GM23338 (cell line): ENCODE measurements at regions not wholly inside any gene's neighbourhood (a gene's known extent, or its start where the extent isn't known, plus 50 kb on each side); places are given as distances from the start of the nearest gene placed in this dataset.

Source experiments
- ATAC-seq: fragments of 200-7000 bp; cut with Tn5 transposase; 3 replicates; pipeline ENCODE4 v1.9.1; 2020
- DNase-seq: peaks from one replicate; pipeline ENCODE4 v3.0.0-alpha.2; 2015; ENCODE audit warnings: low spot score
- H2AFZ ChIP-seq: fragments of 200-600 bp; sonication (generic); 2 replicates; pipeline ENCODE4 v1.8.0; 2016; ENCODE audit warnings: antibody characterized with exemption, mild to moderate bottlenecking, moderate library complexity
- H3F3A ChIP-seq: fragments of 200-600 bp; sonication (generic); replicated peaks from 2 replicates; pipeline ENCODE4 v1.8.0; 2017; ENCODE audit warnings: antibody characterized with exemption, mixed run types, low read depth
- H3K27ac ChIP-seq: fragments of 200-600 bp; sonication (generic); 2 replicates; pipeline ENCODE4 v1.6.1; 2016; ENCODE audit warnings: low read depth
- H3K27me3 ChIP-seq: fragments of 200-600 bp; sonication (generic); 2 replicates; pipeline ENCODE4 v1.8.0; 2016; ENCODE audit warnings: mild to moderate bottlenecking, mixed run types, moderate library complexity; ENCODE audit not compliant: insufficient read depth
- H3K36me3 ChIP-seq: fragments of 200-600 bp; sonication (generic); 2 replicates; pipeline ENCODE4 v1.8.0; 2016; ENCODE audit warnings: mild to moderate bottlenecking; ENCODE audit not compliant: insufficient read depth
- H3K4me1 ChIP-seq: fragments of 200-600 bp; sonication (generic); 2 replicates; pipeline ENCODE4 v1.8.0; 2016; ENCODE audit warnings: mild to moderate bottlenecking, moderate library complexity; ENCODE audit not compliant: insufficient read depth
- H3K4me2 ChIP-seq: fragments of 200-600 bp; sonication (generic); 2 replicates; pipeline ENCODE4 v1.7.1; 2017; ENCODE audit warnings: mixed run types
- H3K4me3 ChIP-seq: fragments of 200-600 bp; sonication (generic); 2 replicates; pipeline ENCODE4 v1.6.1; 2016; ENCODE audit warnings: mixed run types
- H3K79me2 ChIP-seq: fragments of 200-600 bp; sonication (generic); replicated peaks from 2 replicates; pipeline ENCODE4 v1.8.0; 2017; ENCODE audit warnings: mild to moderate bottlenecking; ENCODE audit not compliant: insufficient read depth
- H3K9me2 ChIP-seq: fragments of 200-600 bp; sonication (generic); 2 replicates; pipeline ENCODE4 v1.8.0; 2017; ENCODE audit not compliant: insufficient read depth
- H4K20me1 ChIP-seq: fragments of 200-600 bp; sonication (generic); replicated peaks from 2 replicates; pipeline ENCODE4 v1.8.0; 2017; ENCODE audit warnings: mild to moderate bottlenecking; ENCODE audit not compliant: insufficient read depth
- H3K27ac Mint-ChIP-seq: 2 replicates; pipeline ENCODE4 v1.8.0; 2020; ENCODE audit warnings: inconsistent platforms, mild to moderate bottlenecking, moderate library complexity, mixed read lengths
- H3K27me3 Mint-ChIP-seq: 3 replicates; pipeline ENCODE4 v1.8.0; 2022; ENCODE audit warnings: low read depth, mild to moderate bottlenecking, moderate library complexity, mixed read lengths, inconsistent platforms; ENCODE audit not compliant: insufficient read depth, poor library complexity
- H3K36me3 Mint-ChIP-seq: 3 replicates; pipeline ENCODE4 v1.8.0; 2021; ENCODE audit warnings: low read depth, mild to moderate bottlenecking, inconsistent platforms, moderate library complexity, mixed read lengths
- H3K4me1 Mint-ChIP-seq: 3 replicates; pipeline ENCODE4 v1.8.0; 2020; ENCODE audit warnings: mild to moderate bottlenecking, inconsistent platforms, mixed read lengths
- H3K4me3 Mint-ChIP-seq: 3 replicates; pipeline ENCODE4 v1.8.0; 2021; ENCODE audit warnings: moderate library complexity, mild to moderate bottlenecking, inconsistent platforms, mixed read lengths
- H3K9me3 Mint-ChIP-seq: 3 replicates; pipeline ENCODE4 v1.8.0; 2020; ENCODE audit warnings: moderate library complexity, mild to moderate bottlenecking, inconsistent platforms, mixed read lengths
- CREB1 ChIP-seq: fragments of 250-450 bp; sonication (Bioruptor Pico); IDR thresholded peaks from 2 replicates; pipeline ENCODE4 v1.5.0; 2020; ENCODE audit warnings: low read depth, mild to moderate bottlenecking, moderate library complexity
- EZH2 ChIP-seq: fragments of 200-600 bp; sonication (generic); IDR thresholded peaks from one replicate; pipeline ENCODE4 v1.8.0; 2017; ENCODE audit warnings: antibody characterized with exemption, mild to moderate bottlenecking, low read depth; ENCODE audit not compliant: unreplicated experiment
- JUNB ChIP-seq: IDR thresholded peaks from one replicate; pipeline ENCODE4 v1.6.1; 2016; ENCODE audit warnings: antibody characterized with exemption; ENCODE audit not compliant: unreplicated experiment
- NANOG ChIP-seq: IDR thresholded peaks from 2 replicates; pipeline ENCODE4 v1.6.1; 2016; ENCODE audit warnings: antibody characterized with exemption, borderline replicate concordance
- POLR2AphosphoS5 ChIP-seq: IDR thresholded peaks from 2 replicates; pipeline ENCODE4 v1.6.1; 2016; ENCODE audit warnings: antibody characterized with exemption, low read depth
- STAT1 ChIP-seq: IDR thresholded peaks from one replicate; pipeline ENCODE4 v1.6.1; 2016; ENCODE audit warnings: antibody characterized with exemption; ENCODE audit not compliant: unreplicated experiment
- ZNF114 ChIP-seq: fragments of 250-450 bp; sonication (Bioruptor Pico); IDR thresholded peaks from 2 replicates; pipeline ENCODE4 v1.5.0; 2020; ENCODE audit warnings: mild to moderate bottlenecking, moderate library complexity
- ZNF331 ChIP-seq: fragments of 250-450 bp; sonication (Bioruptor Pico); IDR thresholded peaks from 2 replicates; pipeline ENCODE4 v1.5.0; 2020; ENCODE audit warnings: low read depth, mild to moderate bottlenecking, moderate library complexity
- TF ChIP-seq, protein P1 (sequence below): fragments of 250-450 bp; sonication (Bioruptor Pico); IDR thresholded peaks from 2 replicates; pipeline ENCODE4 v1.5.0; 2020; ENCODE audit warnings: mild to moderate bottlenecking, moderate library complexity
- TF ChIP-seq, protein P2 (sequence below): IDR thresholded peaks from one replicate; pipeline ENCODE4 v1.6.1; 2018; ENCODE audit warnings: antibody characterized with exemption; ENCODE audit not compliant: unreplicated experiment
- TF ChIP-seq, protein P3 (sequence below), 2 experiments: fragments of 200-600 bp in 1 of 2; sonication (generic) in 1 of 2; conservative IDR thresholded peaks; 2 replicates each; pipeline versions ENCODE4 v1.5.1 to v1.6.1; 2016 to 2017; ENCODE audit warnings: antibody characterized with exemption in 2 of 2, low read depth in 2 of 2, mild to moderate bottlenecking in 2 of 2, moderate library complexity in 1 of 2

DNA sequence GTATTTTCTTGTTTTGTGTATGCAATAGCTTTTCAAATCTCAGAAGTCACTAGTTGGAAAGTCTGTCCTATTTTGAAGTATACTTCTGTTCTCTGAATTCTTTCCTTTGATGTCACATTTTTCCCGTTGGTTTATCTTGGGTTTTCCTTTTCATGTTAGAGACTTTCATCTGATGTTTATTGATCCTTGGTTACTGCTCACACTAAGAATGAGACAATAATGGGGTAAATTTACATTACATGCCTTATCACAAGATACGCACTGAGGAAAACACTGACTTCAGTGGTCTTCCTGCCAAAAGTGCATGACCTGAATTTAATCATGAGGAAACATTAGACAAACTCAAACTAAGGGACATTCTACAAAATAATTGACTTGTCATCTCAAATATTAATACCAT is 63.5 kb upstream of the C1GALT1 start (continued):
- TF ChIP-seq, protein P1, sequence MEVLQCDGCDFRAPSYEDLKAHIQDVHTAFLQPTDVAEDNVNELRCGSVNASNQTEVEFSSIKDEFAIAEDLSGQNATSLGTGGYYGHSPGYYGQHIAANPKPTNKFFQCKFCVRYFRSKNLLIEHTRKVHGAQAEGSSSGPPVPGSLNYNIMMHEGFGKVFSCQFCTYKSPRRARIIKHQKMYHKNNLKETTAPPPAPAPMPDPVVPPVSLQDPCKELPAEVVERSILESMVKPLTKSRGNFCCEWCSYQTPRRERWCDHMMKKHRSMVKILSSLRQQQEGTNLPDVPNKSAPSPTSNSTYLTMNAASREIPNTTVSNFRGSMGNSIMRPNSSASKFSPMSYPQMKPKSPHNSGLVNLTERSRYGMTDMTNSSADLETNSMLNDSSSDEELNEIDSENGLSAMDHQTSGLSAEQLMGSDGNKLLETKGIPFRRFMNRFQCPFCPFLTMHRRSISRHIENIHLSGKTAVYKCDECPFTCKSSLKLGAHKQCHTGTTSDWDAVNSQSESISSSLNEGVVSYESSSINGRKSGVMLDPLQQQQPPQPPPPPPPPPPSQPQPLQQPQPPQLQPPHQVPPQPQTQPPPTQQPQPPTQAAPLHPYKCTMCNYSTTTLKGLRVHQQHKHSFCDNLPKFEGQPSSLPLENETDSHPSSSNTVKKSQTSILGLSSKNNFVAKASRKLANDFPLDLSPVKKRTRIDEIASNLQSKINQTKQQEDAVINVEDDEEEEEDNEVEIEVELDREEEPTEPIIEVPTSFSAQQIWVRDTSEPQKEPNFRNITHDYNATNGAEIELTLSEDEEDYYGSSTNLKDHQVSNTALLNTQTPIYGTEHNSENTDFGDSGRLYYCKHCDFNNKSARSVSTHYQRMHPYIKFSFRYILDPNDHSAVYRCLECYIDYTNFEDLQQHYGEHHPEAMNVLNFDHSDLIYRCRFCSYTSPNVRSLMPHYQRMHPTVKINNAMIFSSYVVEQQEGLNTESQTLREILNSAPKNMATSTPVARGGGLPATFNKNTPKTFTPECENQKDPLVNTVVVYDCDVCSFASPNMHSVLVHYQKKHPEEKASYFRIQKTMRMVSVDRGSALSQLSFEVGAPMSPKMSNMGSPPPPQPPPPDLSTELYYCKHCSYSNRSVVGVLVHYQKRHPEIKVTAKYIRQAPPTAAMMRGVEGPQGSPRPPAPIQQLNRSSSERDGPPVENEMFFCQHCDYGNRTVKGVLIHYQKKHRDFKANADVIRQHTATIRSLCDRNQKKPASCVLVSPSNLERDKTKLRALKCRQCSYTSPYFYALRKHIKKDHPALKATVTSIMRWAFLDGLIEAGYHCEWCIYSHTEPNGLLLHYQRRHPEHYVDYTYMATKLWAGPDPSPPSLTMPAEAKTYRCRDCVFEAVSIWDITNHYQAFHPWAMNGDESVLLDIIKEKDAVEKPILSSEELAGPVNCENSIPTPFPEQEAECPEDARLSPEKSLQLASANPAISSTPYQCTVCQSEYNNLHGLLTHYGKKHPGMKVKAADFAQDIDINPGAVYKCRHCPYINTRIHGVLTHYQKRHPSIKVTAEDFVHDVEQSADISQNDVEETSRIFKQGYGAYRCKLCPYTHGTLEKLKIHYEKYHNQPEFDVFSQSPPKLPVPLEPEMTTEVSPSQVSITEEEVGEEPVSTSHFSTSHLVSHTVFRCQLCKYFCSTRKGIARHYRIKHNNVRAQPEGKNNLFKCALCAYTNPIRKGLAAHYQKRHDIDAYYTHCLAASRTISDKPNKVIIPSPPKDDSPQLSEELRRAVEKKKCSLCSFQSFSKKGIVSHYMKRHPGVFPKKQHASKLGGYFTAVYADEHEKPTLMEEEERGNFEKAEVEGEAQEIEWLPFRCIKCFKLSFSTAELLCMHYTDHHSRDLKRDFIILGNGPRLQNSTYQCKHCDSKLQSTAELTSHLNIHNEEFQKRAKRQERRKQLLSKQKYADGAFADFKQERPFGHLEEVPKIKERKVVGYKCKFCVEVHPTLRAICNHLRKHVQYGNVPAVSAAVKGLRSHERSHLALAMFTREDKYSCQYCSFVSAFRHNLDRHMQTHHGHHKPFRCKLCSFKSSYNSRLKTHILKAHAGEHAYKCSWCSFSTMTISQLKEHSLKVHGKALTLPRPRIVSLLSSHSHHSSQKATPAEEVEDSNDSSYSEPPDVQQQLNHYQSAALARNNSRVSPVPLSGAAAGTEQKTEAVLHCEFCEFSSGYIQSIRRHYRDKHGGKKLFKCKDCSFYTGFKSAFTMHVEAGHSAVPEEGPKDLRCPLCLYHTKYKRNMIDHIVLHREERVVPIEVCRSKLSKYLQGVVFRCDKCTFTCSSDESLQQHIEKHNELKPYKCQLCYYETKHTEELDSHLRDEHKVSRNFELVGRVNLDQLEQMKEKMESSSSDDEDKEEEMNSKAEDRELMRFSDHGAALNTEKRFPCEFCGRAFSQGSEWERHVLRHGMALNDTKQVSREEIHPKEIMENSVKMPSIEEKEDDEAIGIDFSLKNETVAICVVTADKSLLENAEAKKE (CRISPR knock-in tag) = no peak
- TF ChIP-seq JUNB (no peak), ZNF331 (CRISPR knock-in tag) (no peak), STAT1 (no peak)
- TF ChIP-seq, protein P2, sequence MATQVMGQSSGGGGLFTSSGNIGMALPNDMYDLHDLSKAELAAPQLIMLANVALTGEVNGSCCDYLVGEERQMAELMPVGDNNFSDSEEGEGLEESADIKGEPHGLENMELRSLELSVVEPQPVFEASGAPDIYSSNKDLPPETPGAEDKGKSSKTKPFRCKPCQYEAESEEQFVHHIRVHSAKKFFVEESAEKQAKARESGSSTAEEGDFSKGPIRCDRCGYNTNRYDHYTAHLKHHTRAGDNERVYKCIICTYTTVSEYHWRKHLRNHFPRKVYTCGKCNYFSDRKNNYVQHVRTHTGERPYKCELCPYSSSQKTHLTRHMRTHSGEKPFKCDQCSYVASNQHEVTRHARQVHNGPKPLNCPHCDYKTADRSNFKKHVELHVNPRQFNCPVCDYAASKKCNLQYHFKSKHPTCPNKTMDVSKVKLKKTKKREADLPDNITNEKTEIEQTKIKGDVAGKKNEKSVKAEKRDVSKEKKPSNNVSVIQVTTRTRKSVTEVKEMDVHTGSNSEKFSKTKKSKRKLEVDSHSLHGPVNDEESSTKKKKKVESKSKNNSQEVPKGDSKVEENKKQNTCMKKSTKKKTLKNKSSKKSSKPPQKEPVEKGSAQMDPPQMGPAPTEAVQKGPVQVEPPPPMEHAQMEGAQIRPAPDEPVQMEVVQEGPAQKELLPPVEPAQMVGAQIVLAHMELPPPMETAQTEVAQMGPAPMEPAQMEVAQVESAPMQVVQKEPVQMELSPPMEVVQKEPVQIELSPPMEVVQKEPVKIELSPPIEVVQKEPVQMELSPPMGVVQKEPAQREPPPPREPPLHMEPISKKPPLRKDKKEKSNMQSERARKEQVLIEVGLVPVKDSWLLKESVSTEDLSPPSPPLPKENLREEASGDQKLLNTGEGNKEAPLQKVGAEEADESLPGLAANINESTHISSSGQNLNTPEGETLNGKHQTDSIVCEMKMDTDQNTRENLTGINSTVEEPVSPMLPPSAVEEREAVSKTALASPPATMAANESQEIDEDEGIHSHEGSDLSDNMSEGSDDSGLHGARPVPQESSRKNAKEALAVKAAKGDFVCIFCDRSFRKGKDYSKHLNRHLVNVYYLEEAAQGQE = no peak

DNA sequence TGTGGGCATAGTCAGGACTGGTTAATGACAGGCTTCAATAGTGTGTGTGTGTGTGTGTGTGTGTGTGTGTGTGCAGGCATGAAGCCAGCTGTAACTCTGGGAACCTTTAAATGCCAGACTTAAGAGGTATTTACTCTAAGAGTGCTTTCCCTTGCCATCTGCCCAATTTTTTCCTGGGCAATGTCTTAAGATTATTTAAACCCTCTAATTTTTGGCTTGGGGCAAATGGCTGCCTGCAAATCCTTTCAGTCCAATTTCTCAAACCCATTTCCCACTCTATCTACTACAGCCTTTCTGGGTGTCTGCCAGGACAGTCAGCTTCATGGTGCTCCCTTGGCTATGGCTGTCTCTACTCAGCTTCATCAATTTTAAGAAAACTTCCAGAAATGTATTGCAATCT is 62.6 kb upstream of the C1GALT1 start:
- no peak overlapping the region for H3K27ac ChIP-seq
- no peak for DNase-seq
- TF ChIP-seq CREB1 (CRISPR knock-in tag) = no peak
- TF ChIP-seq POLR2AphosphoS5 = no peak
- TF ChIP-seq EZH2 = no peak
- TF ChIP-seq, protein P3, sequence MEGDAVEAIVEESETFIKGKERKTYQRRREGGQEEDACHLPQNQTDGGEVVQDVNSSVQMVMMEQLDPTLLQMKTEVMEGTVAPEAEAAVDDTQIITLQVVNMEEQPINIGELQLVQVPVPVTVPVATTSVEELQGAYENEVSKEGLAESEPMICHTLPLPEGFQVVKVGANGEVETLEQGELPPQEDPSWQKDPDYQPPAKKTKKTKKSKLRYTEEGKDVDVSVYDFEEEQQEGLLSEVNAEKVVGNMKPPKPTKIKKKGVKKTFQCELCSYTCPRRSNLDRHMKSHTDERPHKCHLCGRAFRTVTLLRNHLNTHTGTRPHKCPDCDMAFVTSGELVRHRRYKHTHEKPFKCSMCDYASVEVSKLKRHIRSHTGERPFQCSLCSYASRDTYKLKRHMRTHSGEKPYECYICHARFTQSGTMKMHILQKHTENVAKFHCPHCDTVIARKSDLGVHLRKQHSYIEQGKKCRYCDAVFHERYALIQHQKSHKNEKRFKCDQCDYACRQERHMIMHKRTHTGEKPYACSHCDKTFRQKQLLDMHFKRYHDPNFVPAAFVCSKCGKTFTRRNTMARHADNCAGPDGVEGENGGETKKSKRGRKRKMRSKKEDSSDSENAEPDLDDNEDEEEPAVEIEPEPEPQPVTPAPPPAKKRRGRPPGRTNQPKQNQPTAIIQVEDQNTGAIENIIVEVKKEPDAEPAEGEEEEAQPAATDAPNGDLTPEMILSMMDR (conservative IDR thresholded peaks at IDR 0.05; ENCODE audit: low read depth in 2 of 2) = no peak
- TF ChIP-seq NANOG = no peak
- TF ChIP-seq ZNF114 (CRISPR knock-in tag) = no peak
- TF ChIP-seq, protein P2 = no peak
- TF ChIP-seq JUNB = no peak

More for the DNA sequence above, 62.6 kb upstream of the C1GALT1 start:
- Histone ChIP-seq H3K4me2 (no peak overlapping the region), H3F3A (no peaks in the 10 kb centered on the region), H4K20me1 (no peaks in the 10 kb centered on the region), H3K79me2 (no peaks in the 10 kb centered on the region), H3K27me3 (no peaks in the 10 kb centered on the region), H3K36me3 (no peaks in the 10 kb centered on the region), H3K9me2 (no peaks in the 10 kb centered on the region), H3K4me3 (no peak overlapping the region), H2AFZ (no peak overlapping the region), H3K4me1 (no peaks in the 10 kb centered on the region)
- Mint-ChIP-seq H3K27me3 (peaks cover 5% of the 10 kb centered on the region), H3K9me3 (no peaks in the 10 kb centered on the region), H3K36me3 (no peaks in the 10 kb centered on the region), H3K27ac (no peak overlapping the region), H3K4me3 (no peak overlapping the region), H3K4me1 (no peaks in the 10 kb centered on the region)
- no peak for ATAC-seq
